GM21825 (cell line): ENCODE measurements at regions not wholly inside any gene's neighbourhood (a gene's known extent, or its start where the extent isn't known, plus 50 kb on each side); places are given as distances from the start of the nearest gene placed in this dataset.
"Not testable (repeated sequence)": the region's sequence is repeated elsewhere in the genome, so short reads cannot be mapped to it uniquely, and the experiment has no call there.

Source experiments
- ATAC-seq: cut with Tn5 transposase; IDR thresholded peaks from one replicate; pipeline ENCODE4 v1.9.1; 2021; ENCODE audit warnings: mild to moderate bottlenecking, moderate library complexity; ENCODE audit not compliant: unreplicated experiment

GRCh38 chr18:27585602-27586173, 400.6 kb upstream of the CHST9 start:
- no peak for ATAC-seq

DNA sequence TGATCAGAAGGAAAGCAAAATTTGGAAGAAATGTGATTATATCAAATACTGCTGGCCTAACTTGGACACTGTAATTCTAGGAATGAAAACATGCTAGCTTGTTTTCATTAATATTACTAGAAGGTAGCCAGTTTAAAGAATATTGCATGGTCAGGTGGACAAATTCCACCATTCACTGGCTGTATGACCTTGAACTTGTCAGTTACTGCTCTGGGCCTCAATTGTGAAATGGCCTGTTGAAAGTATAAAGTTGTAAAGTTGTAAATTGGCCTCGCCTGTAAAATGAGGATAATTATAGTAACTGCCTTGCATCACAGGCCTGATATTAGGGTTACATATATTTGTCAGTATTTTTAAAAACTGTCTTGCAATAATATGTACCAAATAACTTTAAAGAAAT, 398.4 kb upstream of the CHST9 start:
- ATAC-seq: no peak

GRCh38 chr18:27582760-27583412, 397.8 kb upstream of the CHST9 start:
- ATAC-seq: no peak

- ATAC-seq: no peak
These were observed 396.3 kb upstream of the CHST9 start for GRCh38 chr18:27581296-27581904.

DNA sequence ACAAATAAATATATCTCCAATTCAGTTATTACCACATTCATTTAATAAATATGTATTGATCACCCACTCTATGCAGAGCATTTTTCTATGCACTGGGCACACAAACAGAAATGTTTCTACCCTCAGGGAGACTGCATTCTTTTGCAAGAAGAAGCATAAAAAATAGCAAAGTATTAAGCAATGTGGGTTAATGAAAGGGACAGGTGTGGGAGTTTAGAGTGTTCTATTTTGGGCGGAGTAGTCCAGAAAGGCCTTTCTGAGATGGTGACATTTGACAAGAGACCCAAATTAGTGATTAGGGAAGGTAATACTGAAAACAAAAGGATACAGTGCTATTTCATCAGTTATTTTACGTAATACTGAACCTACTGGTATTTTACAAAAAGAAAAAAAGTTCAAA, 394.3 kb upstream of the CHST9 start:
- ATAC-seq: no peak

DNA sequence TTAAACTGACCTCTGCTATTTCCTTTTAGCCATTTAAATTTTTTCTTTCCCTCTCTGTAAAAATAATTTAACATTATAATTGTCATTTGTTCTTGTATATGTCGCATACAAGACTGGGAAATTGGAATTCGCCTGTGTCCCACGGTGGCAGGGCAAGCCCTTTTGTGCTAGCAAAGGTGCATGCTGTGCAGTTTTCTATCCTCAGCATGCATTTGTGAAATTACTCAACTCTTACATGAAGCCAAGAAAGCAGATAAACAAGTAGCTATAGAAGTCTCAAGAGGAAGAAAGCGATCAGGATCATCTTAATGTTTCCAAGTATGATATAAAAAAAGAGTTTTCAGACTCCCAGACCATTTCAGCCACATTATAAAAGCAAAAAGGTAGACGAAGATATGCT, 392.6 kb upstream of the CHST9 start:
- ATAC-seq: no peak

DNA sequence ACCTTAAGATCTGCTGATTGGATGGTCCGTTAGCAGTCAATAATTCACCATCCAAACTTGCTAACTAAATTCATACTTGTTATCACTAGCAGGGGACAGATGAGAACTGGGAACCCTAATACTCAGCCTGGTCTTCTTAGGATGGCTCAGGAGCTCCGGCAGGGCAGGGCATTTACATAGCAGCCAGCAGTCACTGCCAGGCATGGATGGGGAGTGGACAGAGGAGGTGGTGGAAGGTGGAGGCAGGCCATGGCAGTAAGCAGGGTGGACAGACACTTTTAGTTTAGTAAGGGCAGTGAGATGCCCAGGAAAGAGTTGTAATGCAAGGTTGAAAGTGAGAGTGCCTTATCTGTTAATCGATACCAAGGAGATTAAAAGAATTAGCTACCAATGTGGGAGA, 392.2 kb upstream of the CHST9 start:
- ATAC-seq: no peak

DNA sequence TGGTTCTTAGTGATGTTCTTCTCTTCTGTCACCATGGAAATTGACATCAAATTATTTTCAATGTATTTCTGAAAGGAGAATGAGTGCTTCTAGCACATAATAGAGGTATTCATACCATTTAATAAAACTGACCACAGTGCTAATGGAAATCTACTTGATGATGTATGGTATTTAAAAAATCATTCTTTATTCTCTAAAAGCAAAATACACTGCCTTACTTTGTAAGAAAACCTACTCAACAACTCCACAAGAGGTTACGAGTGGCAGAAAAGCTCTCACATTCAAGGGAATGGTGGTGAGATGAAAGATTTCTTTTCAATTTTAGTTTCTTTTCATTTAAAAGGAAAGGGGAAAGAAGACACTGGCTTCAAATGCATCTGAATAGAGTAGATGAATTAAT, 382.3 kb upstream of the CHST9 start:
- no peak for ATAC-seq

DNA sequence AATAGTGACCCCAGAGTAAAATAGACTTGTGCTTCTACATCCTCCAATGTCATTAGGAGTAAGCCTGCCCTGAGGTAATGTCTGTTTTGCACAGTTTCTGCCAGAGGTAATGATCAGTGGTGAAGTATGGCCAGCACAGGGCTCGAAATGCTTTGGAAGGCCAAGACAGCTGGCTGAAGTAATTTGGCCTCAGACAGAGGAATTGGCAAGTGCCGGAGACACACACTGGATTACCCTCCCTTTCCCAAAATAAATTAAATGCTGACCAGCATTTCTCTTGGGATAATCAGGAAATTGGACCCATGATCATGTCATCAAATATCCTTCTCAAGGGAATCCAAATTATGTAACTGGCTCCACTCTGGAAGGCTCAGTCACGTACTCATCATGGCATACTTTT, 379.0 kb upstream of the CHST9 start:
- no peak for ATAC-seq

DNA sequence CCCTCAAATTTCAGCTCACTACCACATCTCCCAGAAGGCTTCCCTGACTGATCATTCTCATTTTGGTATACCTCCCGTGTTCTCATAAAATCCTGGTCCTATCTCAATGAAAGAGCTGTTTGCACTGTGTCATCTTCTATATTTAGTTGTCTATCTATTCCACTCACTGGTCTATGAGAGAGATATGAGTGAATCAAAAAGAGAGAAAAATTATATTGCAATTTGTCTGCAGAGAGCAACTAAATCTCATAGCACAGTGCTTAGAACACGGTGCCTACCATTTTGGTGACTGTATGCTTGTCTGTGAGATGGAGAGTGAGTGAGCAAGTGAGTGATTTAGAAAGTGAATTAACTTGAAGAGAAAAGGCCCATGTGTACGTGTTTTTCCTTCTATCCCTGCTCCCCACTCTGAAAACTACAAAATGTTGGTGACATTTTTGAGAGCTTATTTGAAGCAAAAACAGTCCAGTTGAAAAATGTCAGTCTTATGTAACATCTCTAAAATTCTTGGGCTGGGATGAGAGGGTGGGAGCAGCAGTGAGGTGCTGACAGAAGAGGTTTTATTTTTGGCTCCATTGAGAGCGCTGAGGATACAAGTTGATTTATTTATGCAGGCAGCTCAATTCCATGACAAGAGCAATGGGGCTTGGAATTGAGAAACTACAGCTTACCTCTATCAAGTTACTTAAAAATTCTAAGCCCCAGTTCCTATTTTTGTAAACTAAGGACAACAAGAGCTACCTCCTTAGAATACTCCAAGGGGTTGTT, 373.5 kb upstream of the CHST9 start:
- ATAC-seq: no peak

GRCh38 chr18:27556741-27557140, 371.6 kb upstream of the CHST9 start:
- ATAC-seq: no peak

- no peak for ATAC-seq
These were observed 364.4 kb upstream of the CHST9 start for GRCh38 chr18:27549335-27550039.

DNA sequence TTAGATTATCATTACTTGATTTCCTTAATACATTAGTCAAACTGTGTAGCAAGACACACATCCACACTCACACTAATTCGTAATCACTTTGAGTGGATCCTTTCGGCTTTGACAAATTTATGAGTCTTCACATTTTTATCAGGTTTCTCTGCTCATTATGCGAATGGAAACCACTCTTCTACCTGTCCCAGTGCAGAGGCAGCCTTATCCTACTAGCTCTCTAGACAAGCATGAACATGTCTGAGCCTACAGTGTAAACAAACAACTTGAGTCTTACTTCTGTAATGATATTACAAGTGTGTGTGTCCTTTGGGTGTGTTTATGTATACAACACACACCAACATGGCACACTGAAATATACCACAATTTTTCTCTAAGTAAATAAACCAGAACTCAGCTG, 361.9 kb upstream of the CHST9 start:
- no peak for ATAC-seq

DNA sequence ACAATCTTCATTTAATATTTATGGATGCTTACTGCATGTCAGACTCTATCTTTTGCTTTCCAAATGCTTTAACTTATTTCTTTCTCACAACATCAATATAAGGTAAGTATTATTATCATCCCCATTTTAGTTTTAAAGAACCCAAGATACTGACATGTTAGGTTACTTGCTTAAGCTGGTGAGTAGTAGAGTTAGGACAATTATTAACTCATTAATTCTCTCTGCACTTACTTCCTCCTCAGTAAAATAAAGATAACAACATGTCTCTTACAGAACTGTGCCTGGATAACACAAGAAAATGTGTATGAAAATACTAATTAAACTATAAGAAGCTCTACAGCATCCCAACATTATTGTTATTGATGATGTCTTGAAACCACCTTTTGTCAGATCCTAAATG, 359.1 kb upstream of the CHST9 start:
- no peak for ATAC-seq

DNA sequence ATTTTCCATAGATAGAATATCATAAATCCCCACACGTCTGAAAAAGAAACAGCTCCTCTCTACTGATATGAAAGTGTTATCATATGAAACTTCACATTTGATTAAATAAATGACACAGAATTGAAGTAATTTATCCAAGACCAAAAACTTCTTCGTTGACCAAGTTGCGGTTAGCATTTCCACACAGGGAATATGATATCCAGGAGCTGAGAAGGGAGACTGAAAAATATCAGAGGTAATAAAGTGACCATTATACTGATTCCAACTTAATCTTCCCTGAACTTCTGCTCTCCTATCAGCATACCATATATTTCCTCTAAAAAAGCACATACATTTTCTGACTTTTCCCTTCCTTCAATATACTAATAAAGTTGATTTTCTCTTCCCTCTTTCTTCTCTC, 356.2 kb upstream of the CHST9 start:
- no peak for ATAC-seq

DNA sequence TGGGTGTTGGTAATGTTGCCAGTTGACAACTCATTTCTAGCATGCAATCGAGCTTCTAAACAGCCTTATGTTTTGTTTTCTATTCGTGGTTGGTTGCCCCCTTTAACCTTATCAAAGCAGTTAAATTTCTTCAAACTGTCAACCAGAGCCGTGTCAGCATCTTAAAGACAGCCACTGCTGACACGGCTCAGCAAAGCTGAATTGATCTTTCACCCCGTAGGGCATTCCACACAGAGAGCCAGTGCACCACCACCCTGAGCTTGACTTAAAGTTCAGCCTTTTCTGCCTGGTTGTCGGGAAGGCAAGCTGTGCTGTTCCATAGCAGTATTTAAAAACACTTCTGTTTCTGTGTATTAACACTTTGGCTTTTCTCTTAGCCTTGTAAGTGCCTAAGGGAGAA, 355.0 kb upstream of the CHST9 start:
- no peak for ATAC-seq

- no peak for ATAC-seq
These were observed 343.9 kb upstream of the CHST9 start for GRCh38 chr18:27528925-27529521.

- no peak for ATAC-seq
These were observed 342.7 kb upstream of the CHST9 start for GRCh38 chr18:27527856-27528255.

DNA sequence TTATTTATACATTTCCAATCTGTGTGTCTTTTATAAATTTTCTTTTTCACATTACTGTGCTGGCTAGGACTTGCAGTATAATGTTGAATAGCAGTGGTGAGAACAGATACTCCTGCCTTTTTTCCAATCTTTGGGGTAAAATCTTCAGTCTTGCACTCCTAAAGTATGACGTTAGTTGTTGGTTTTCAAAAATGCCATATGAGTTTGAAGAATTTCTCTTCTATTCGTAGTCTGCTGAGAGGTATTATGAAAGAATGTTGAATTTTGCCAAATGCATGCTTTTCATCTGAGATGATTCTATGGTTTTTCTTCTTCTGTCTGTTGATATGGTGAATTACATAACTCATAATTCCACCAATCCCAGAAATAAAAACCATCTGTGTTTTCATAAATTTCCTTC, 335.3 kb upstream of the CHST9 start:
- ATAC-seq: no peak

- ATAC-seq: not testable (repeated sequence)
These were observed 325.0 kb upstream of the CHST9 start for GRCh38 chr18:27510036-27510633.

DNA sequence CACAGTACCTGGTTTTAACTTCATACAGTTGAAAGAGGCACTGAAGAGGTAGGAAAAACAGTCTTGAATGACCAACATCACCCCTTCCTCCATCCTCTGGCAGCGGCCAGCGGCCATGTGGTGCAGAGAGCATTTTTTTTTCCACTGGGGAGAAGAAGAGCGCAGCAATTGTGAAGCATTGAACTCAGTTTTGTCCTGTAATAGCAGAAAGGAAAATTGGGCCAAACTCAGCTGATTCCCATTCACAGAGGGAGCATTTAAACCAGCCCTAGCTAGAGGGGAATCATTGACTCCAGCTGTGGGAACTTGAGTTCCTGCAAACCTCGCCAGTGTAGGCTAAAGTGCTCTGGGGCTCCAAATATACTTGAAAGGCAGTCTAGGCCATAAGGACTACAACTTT, 316.6 kb upstream of the CHST9 start:
- ATAC-seq: no peak
